ENCODE measurements at regions not wholly inside any gene's neighbourhood (a gene's known extent, or its start where the extent isn't known, plus 50 kb on each side); places are given as distances from the start of the nearest gene placed in this dataset.

GRCh38 chr12:102673606-102674005 lies 193.2 kb upstream of the IGF1 start:
- no peak overlapping the region for H4K91ac ChIP-seq (replicated peaks; ENCODE audit: insufficient read length, low read length)
- DNase-seq (ENCODE audit: low read depth in 1 of 2, low spot score in 2 of 2) (no peak), FAIRE-seq (no peak)
- H4K5ac ChIP-seq (ENCODE audit: insufficient read length, low read depth, low read length): no peak overlapping the region
- H3K4me1 ChIP-seq (replicated peaks in 1 of 4; ENCODE audit: control insufficient read depth in 3 of 4, insufficient read depth in 4 of 4, low read length in 3 of 4): peaks cover 0 to 4% (median 0%) of the 10 kb centered on the region in 4 experiments; a peak in 1 of 7 replicates
- H3K56ac ChIP-seq (replicated peaks; ENCODE audit: insufficient read length, low read depth, low read length): no peak overlapping the region
- H2BK120ac ChIP-seq (replicated peaks; ENCODE audit: low read depth, low read length): no peak overlapping the region
- H2AFZ ChIP-seq (ENCODE audit: low read length): no peak overlapping the region
- H3K4me2 ChIP-seq (ENCODE audit: insufficient read depth in 1 of 2, low read depth in 2 of 2, low read length in 2 of 2): no peak overlapping the region
- no peak overlapping the region for H2AK5ac ChIP-seq (ENCODE audit: low read depth, low read length)
- H2BK5ac ChIP-seq (ENCODE audit: low read depth, low read length): no peak overlapping the region
- no peak overlapping the region for H3K4me3 ChIP-seq (ENCODE audit: extremely low read depth in 1 of 4, insufficient read depth in 2 of 4, low read depth in 3 of 4, low read length in 4 of 4)
- H4K20me1 ChIP-seq (replicated peaks in 1 of 2; ENCODE audit: control insufficient read depth in 1 of 2, insufficient read depth in 2 of 2, low read length in 2 of 2): no peaks in the 10 kb centered on the region
- H3K18ac ChIP-seq (ENCODE audit: extremely low read depth, low read length): no peak overlapping the region
- H3K23ac ChIP-seq (ENCODE audit: insufficient read length): no peak overlapping the region
- H2BK12ac ChIP-seq (ENCODE audit: low read depth, low read length): no peak overlapping the region
- no peaks in the 10 kb centered on the region for H3K23me2 ChIP-seq (ENCODE audit: low read depth, low read length)
- no peak overlapping the region for H3K14ac ChIP-seq (ENCODE audit: insufficient read length)
- CTCF ChIA-PET (ENCODE audit: partially characterized antibody): interaction anchor here (1.4 kb wide), 1 partner anchor 143 kb away, joined by 3 read pairs; no protein-coding TSS in a partner anchor
- no peak overlapping the region for H2BK15ac ChIP-seq (ENCODE audit: low read length)
- WGBS, 2 experiments (ENCODE audit: extremely low coverage in 1 of 2, insufficient coverage in 1 of 2, insufficient read length in 1 of 2, insufficient replicate concordance in 2 of 2, low coverage in 1 of 2, low lambda C conversion rate in 2 of 2, missing lambda C conversion rate in 1 of 2): 83% methylated on average over 1 of the region's 1 CpG; no CpG with 5 or more reads in 1 of the 2 experiments
- H3K9ac ChIP-seq (replicated peaks in 1 of 4; ENCODE audit: extremely low read depth in 1 of 4, low read depth in 3 of 4, low read length in 3 of 4): no peak overlapping the region
- no peak overlapping the region for H4K8ac ChIP-seq (ENCODE audit: extremely low read depth, insufficient read depth, low read length)
- H3K36me3 ChIP-seq (ENCODE audit: control insufficient read depth in 2 of 4, insufficient read depth in 4 of 4, low read length in 3 of 4): no peaks in the 10 kb centered on the region; a peak in 1 of 8 replicates
- H3K79me1 ChIP-seq (ENCODE audit: low read depth, low read length): no peaks in the 10 kb centered on the region
- no peaks in the 10 kb centered on the region for H3K79me2 ChIP-seq (ENCODE audit: control insufficient read depth in 1 of 2, insufficient read depth in 2 of 2, low read length in 2 of 2)
- no peak overlapping the region for H2BK20ac ChIP-seq (ENCODE audit: low read length)
- H3K27ac ChIP-seq (ENCODE audit: low read depth, low read length): no peak overlapping the region
- H3K4ac ChIP-seq (replicated peaks; ENCODE audit: insufficient read length, low read depth, low read length): no peak overlapping the region
- POLR2A ChIA-PET (ENCODE audit: partially characterized antibody): no interaction called here
- peaks cover 14% of the 10 kb centered on the region in 2 experiments; a peak in 3 of 4 replicates for H3K9me3 ChIP-seq (ENCODE audit: insufficient read depth in 2 of 2, low read depth in 1 of 2, low read length in 1 of 2)
- H3K27me3 ChIP-seq (replicated peaks in 1 of 4; ENCODE audit: control insufficient read depth in 3 of 4, extremely low read depth in 1 of 4, insufficient read depth in 3 of 4, low read length in 3 of 4): no peaks in the 10 kb centered on the region
- no peak for TF ChIP-seq SIX5 (IDR thresholded peaks at IDR 0.05; ENCODE audit: low read depth, low read length)
- no peak for TF ChIP-seq E2F6 (IDR thresholded peaks at IDR 0.05)
- no peak for TF ChIP-seq CTBP2 (IDR thresholded peaks at IDR 0.05; ENCODE audit: borderline replicate concordance, insufficient read depth, insufficient read length, low read length)
- no peak for TF ChIP-seq CHD1 (IDR thresholded peaks at IDR 0.05; ENCODE audit: low read depth, low read length)
- no peak for TF ChIP-seq TBP (IDR thresholded peaks at IDR 0.05; ENCODE audit: low read depth, low read length)
- no peak for TF ChIP-seq GABPA (IDR thresholded peaks at IDR 0.05; ENCODE audit: borderline replicate concordance, insufficient read depth, low read length)
- no peak for TF ChIP-seq SP1 (IDR thresholded peaks at IDR 0.05; ENCODE audit: low read depth, low read length)
- TF ChIP-seq HDAC2 (IDR thresholded peaks at IDR 0.05; ENCODE audit: borderline replicate concordance in 1 of 2, low read depth in 2 of 2, low read length in 2 of 2): no peak
- no peak for TF ChIP-seq TCF12 (IDR thresholded peaks at IDR 0.05; ENCODE audit: low read depth, low read length)
- no peak for TF ChIP-seq RFX5 (IDR thresholded peaks at IDR 0.05; ENCODE audit: borderline replicate concordance, low read depth, low read length)
- no peak for TF ChIP-seq JUND (IDR thresholded peaks at IDR 0.05; ENCODE audit: low read length)
- TF ChIP-seq MAX (IDR thresholded peaks at IDR 0.05): no peak
- no peak for TF ChIP-seq EZH2 (IDR thresholded peaks at IDR 0.05; ENCODE audit: low read depth, low read length, severe bottlenecking)
- no peak for TF ChIP-seq BRCA1 (IDR thresholded peaks at IDR 0.05; ENCODE audit: low read depth, low read length)

All from H1 (cell line).